ENCODE measurements at regions not wholly inside any gene's neighbourhood (a gene's known extent, or its start where the extent isn't known, plus 50 kb on each side); places are given as distances from the start of the nearest gene placed in this dataset.

DNA sequence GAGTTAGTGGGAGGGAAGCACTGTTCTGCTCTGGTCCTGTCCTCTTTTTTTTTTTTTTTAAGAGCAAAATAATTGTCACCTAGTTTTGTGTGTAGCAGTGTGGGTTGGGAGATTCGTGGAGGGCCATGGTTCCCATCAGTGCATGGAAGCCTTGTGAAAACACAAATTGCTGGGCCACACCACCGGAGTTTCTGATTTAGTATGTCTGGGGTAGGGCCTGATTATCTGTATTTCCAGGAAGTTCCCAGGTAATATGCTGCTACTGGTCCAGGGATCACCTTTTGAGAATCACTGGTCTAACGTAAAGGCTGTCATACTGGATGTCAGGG is 191.3 kb downstream of the GATA3 start:
- CTCF ChIA-PET, result no interaction called here

DNA sequence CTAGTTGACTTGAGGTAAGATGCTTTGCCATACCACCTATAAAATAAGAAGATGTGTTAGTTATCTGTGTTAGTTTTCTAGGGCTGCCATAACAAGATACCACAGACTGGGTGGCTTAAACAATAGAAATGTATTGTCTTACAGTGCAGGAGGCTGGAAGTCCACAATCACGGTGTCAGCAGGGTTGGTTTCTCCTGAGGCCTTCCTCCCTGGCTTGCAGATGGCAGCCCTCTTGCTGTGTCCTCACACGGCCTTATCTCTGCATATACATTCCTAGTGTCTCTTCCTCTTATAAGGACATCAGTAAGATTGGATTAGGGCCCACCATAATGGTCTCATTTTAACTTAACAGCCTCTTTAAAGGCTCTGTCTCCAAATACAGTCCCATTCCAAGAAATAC is 192.1 kb downstream of the GATA3 start:
- FAIRE-seq (no peak), DNase-seq (ENCODE audit: low read depth, low spot score) (no peak), ATAC-seq (no peak)
- Histone ChIP-seq H3K36me3 (ENCODE audit: control insufficient read depth in 2 of 2, insufficient read depth in 2 of 2, low read length in 1 of 2) (no peaks in the 10 kb centered on the region), H3K79me2 (ENCODE audit: control insufficient read depth, insufficient read depth, low read length) (no peaks in the 10 kb centered on the region), H2AFZ (ENCODE audit: control insufficient read depth, low read depth, low read length) (no peak overlapping the region), H3K27me3 (replicated peaks in 1 of 2; ENCODE audit: control insufficient read depth in 2 of 2, insufficient read depth in 2 of 2, low read length in 1 of 2) (no peaks in the 10 kb centered on the region; a peak in 1 of 4 replicates), H3K4me1 (ENCODE audit: control insufficient read depth, insufficient read depth, low read length) (no peaks in the 10 kb centered on the region), H3K9ac (ENCODE audit: control insufficient read depth, insufficient read depth, low read length) (no peak overlapping the region), H3K4me3 (no peak overlapping the region), H4K20me1 (ENCODE audit: control insufficient read depth, insufficient read depth) (no peaks in the 10 kb centered on the region), H3K9me3 (replicated peaks; ENCODE audit: control insufficient read depth, insufficient read depth, low read length) (peaks cover 3% of the 10 kb centered on the region; the same call in 2 of the 3 replicates), H3K4me2 (ENCODE audit: control insufficient read depth, insufficient read depth) (no peak overlapping the region), H3K27ac (ENCODE audit: control insufficient read depth, insufficient read depth) (no peak overlapping the region)
- 56% methylated on average over 2 of the region's 2 CpGs for WGBS (ENCODE audit: insufficient coverage, insufficient replicate concordance, low lambda C conversion rate, missing lambda C conversion rate)
- intact Hi-C loops (cut with micrococcal nuclease; ENCODE audit: unreplicated experiment), result no loop called here
- ChIA-PET POLR2A (no interaction called here), SMC1A (ENCODE audit: uncharacterized antibody, unreplicated experiment) (interaction anchor here (0.6 kb wide), 1 partner anchor 1277 kb away, joined by 3 read pairs; no protein-coding TSS in a partner anchor), RAD21 (ENCODE audit: unreplicated experiment) (no interaction called here), CTCF (no interaction called here)
- TF ChIP-seq ZNF274 (IDR thresholded peaks at IDR 0.05; ENCODE audit: insufficient read depth, insufficient read length) (no peak), SREBF1 (IDR thresholded peaks at IDR 0.05; ENCODE audit: low read length) (no peak), TCF12 (IDR thresholded peaks at IDR 0.05; ENCODE audit: low read depth, low read length) (no peak)
- in situ Hi-C loops (cut with MboI), result no loop called here
- no TSS peak for BruUV-seq (replicated peaks)

More for the DNA sequence above, 191.3 kb downstream of the GATA3 start:
- H3K4me2 ChIP-seq (ENCODE audit: control insufficient read depth, insufficient read depth), result no peak overlapping the region
- ATAC-seq, result no peak
- H3K27me3 ChIP-seq (replicated peaks in 1 of 2; ENCODE audit: control insufficient read depth in 2 of 2, insufficient read depth in 2 of 2, low read length in 1 of 2), result no peaks in the 10 kb centered on the region; a peak in 1 of 4 replicates
- intact Hi-C loops (cut with micrococcal nuclease; ENCODE audit: unreplicated experiment), result no loop called here
- no peak for DNase-seq (ENCODE audit: low read depth, low spot score)
- H4K20me1 ChIP-seq (ENCODE audit: control insufficient read depth, insufficient read depth), result no peaks in the 10 kb centered on the region
- FAIRE-seq, result no peak
- no peak overlapping the region for H3K27ac ChIP-seq (ENCODE audit: control insufficient read depth, insufficient read depth)
- SMC1A ChIA-PET (ENCODE audit: uncharacterized antibody, unreplicated experiment), result no interaction called here
- in situ Hi-C loops (cut with MboI), result no loop called here
- POLR2A ChIA-PET, result no interaction called here
- H3K9ac ChIP-seq (ENCODE audit: control insufficient read depth, insufficient read depth, low read length), result no peak overlapping the region
- no peaks in the 10 kb centered on the region for H3K36me3 ChIP-seq (ENCODE audit: control insufficient read depth in 2 of 2, insufficient read depth in 2 of 2, low read length in 1 of 2)
- no TSS peak for BruUV-seq (replicated peaks)
- H3K4me1 ChIP-seq (ENCODE audit: control insufficient read depth, insufficient read depth, low read length), result no peaks in the 10 kb centered on the region
- no peak overlapping the region for H3K4me3 ChIP-seq
- H2AFZ ChIP-seq (ENCODE audit: control insufficient read depth, low read depth, low read length), result no peak overlapping the region
- peaks cover 3% of the 10 kb centered on the region; the same call in 2 of the 3 replicates for H3K9me3 ChIP-seq (replicated peaks; ENCODE audit: control insufficient read depth, insufficient read depth, low read length)
- RAD21 ChIA-PET (ENCODE audit: unreplicated experiment), result no interaction called here
- H3K79me2 ChIP-seq (ENCODE audit: control insufficient read depth, insufficient read depth, low read length), result no peaks in the 10 kb centered on the region
- TF ChIP-seq RAD21 (IDR thresholded peaks at IDR 0.05; ENCODE audit: insufficient read depth, low read depth, low read length) (no peak), BHLHE40 (IDR thresholded peaks at IDR 0.05; ENCODE audit: borderline replicate concordance in 1 of 2, low read depth in 2 of 2, low read length in 1 of 2) (no peak), ETV6 (conservative IDR thresholded peaks at IDR 0.05 in 1 of 2, IDR thresholded peaks at IDR 0.05 in 1 of 2; ENCODE audit: borderline replicate concordance in 1 of 2, low read depth in 1 of 2) (no peak), ZNF217 (IDR thresholded peaks at IDR 0.05) (no peak), ESRRA (IDR thresholded peaks at IDR 0.05; ENCODE audit: low read length) (no peak), FOXK2 (IDR thresholded peaks at IDR 0.05) (no peak), ZBED1 (IDR thresholded peaks at IDR 0.05; ENCODE audit: borderline replicate concordance) (no peak)
- WGBS (ENCODE audit: insufficient coverage, insufficient replicate concordance, low lambda C conversion rate, missing lambda C conversion rate), result 42% methylated on average over 3 of the region's 3 CpGs
